Activated T-cell treated with anti-CD3 and anti-CD28 coated beads, Interleukin-2, amount 50 U/mL, for 4 hours (primary cell): ENCODE measurements at regions not wholly inside any gene's neighbourhood (a gene's known extent, or its start where the extent isn't known, plus 50 kb on each side); places are given as distances from the start of the nearest gene placed in this dataset.

Experiments used
- ATAC-seq, 2 donors: fragments of 200-7000 bp; cut with Tn5 transposase; one replicate each; pipeline ENCODE4 v1.10.0; 2021
- DNase-seq: peaks from one replicate; pipeline ENCODE4 v3.0.0-alpha.2; 2020
- H3K27me3 Mint-ChIP-seq: one replicate; pipeline ENCODE4 v1.8.0; 2021; ENCODE audit warnings: low read depth, mixed read lengths
- H3K36me3 Mint-ChIP-seq: one replicate; pipeline ENCODE4 v1.8.0; 2022; ENCODE audit warnings: mixed read lengths; ENCODE audit not compliant: insufficient read depth
- H3K4me1 Mint-ChIP-seq: one replicate; pipeline ENCODE4 v1.8.0; 2021; ENCODE audit warnings: low read depth, mixed read lengths
- H3K4me3 Mint-ChIP-seq: one replicate; pipeline ENCODE4 v1.8.0; 2021; ENCODE audit warnings: mild to moderate bottlenecking, moderate library complexity, mixed read lengths
- H3K9me3 Mint-ChIP-seq: one replicate; pipeline ENCODE4 v1.8.0; 2021; ENCODE audit warnings: mixed read lengths

GRCh38 chr10:10508211-10508610 is 509.5 kb upstream of the CELF2 start:
- Mint-ChIP-seq H3K4me3 (no peak overlapping the region), H3K4me1 (no peaks in the 10 kb centered on the region), H3K36me3 (no peaks in the 10 kb centered on the region), H3K9me3 (no peaks in the 10 kb centered on the region), H3K27me3 (peaks cover 18% of the 10 kb centered on the region)
- DNase-seq (no peak), ATAC-seq (no peak)

DNA sequence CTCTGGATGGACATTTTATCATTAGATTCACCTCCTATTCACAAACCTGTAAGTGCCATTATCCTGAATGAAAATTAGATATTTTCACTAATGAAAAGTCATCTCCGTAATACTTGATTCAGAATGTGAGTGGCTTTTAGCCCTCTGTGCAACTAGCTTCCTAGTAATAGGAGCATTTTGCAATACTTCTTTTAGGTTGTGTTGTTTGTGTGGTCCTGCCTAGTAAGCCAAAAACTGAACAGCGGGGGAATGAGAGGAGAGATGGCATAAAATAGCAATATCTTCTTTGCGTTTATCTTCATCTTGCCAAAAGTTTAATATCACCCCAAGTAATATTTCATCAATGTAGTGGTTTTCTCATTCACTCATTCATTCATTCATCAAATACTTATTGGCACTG is 507.5 kb upstream of the CELF2 start:
- no peaks in the 10 kb centered on the region for H3K4me1 Mint-ChIP-seq
- DNase-seq (no peak), ATAC-seq (no peak)
- H3K4me3 Mint-ChIP-seq: no peak overlapping the region
- H3K36me3 Mint-ChIP-seq: no peaks in the 10 kb centered on the region
- peaks cover 15% of the 10 kb centered on the region for H3K27me3 Mint-ChIP-seq
- H3K9me3 Mint-ChIP-seq: no peaks in the 10 kb centered on the region

- no peak for ATAC-seq
- Mint-ChIP-seq H3K4me1 (no peaks in the 10 kb centered on the region), H3K9me3 (no peaks in the 10 kb centered on the region), H3K36me3 (no peaks in the 10 kb centered on the region), H3K27me3 (peaks cover 6% of the 10 kb centered on the region), H3K4me3 (no peak overlapping the region)
- no peak for DNase-seq
Measured at GRCh38 chr10:10513067-10513466, 504.6 kb upstream of the CELF2 start.

DNA sequence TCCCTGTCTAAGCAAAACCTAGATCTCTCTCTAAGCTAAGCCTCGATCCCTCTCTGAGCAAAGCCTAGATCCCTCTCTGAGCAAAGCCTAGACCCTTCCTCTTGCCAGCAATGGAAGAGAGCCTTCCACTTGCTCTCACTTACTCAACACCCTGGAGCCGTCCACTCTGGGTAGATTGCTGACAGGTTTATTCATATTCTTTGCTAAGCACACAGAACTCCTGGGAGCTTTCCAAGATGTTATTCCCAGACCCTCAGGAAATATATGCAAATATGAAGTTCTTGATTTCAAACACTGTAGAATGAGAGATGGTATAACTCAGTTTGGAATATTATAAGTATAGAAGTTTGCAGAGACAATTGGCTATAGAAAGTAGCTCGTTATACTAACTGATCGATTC is 503.8 kb upstream of the CELF2 start:
- ATAC-seq (no peak), DNase-seq (no peak)
- no peak overlapping the region for H3K4me3 Mint-ChIP-seq
- H3K36me3 Mint-ChIP-seq: no peaks in the 10 kb centered on the region
- H3K27me3 Mint-ChIP-seq: peaks cover 11% of the 10 kb centered on the region
- no peaks in the 10 kb centered on the region for H3K4me1 Mint-ChIP-seq
- no peaks in the 10 kb centered on the region for H3K9me3 Mint-ChIP-seq

DNA sequence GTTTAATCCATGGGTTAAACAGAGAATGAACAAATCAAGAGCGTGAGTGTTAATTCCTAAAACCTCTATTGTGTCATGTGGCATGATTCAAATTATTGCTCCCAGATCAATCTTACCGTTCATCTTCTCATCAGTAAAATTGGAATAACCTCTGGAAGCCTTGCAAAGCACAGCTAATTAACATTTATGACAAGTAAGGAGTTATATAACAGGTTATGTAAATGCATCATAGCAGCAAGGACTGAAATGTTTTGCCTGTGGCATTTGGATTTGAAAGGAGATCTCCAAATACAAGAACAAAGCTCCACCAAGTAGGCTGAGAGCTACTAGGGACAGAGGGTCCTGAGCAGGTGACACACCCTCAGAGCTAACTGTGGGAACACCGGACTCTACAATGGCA is 502.9 kb upstream of the CELF2 start:
- Mint-ChIP-seq H3K9me3 (no peaks in the 10 kb centered on the region), H3K4me1 (no peaks in the 10 kb centered on the region), H3K36me3 (no peaks in the 10 kb centered on the region), H3K4me3 (no peak overlapping the region), H3K27me3 (peaks cover 9% of the 10 kb centered on the region)
- DNase-seq (no peak), ATAC-seq (no peak)

- H3K4me1 Mint-ChIP-seq: no peaks in the 10 kb centered on the region
- H3K9me3 Mint-ChIP-seq: no peaks in the 10 kb centered on the region
- DNase-seq (no peak), ATAC-seq (no peak)
- peaks cover 7% of the 10 kb centered on the region for H3K27me3 Mint-ChIP-seq
- H3K36me3 Mint-ChIP-seq: no peaks in the 10 kb centered on the region
- no peak overlapping the region for H3K4me3 Mint-ChIP-seq
Measured at GRCh38 chr10:10515479-10516204, 502.0 kb upstream of the CELF2 start.

GRCh38 chr10:10516346-10517130 is 501.1 kb upstream of the CELF2 start:
- no peak overlapping the region for H3K4me3 Mint-ChIP-seq

DNA sequence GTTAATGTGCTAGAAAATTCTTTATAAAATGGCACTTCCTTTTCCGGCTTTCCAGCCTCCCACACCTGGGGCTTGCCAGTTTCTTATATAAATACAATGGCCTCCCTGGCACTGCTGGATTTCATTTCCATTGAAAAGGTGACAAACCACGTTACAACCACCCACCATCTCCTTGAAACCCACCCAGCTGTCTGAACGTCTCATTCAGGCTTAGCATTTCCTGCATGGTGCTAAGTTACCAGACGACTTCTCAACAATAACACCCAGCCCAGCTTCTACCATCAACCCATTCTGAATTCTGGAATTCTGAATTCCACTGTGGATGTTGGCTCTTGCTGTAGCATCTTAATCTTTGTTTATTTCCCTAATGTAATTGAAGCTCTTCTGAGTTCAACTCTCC is 499.8 kb upstream of the CELF2 start:
- Mint-ChIP-seq H3K27me3 (peaks cover 8% of the 10 kb centered on the region), H3K9me3 (no peaks in the 10 kb centered on the region), H3K4me1 (no peaks in the 10 kb centered on the region), H3K36me3 (no peaks in the 10 kb centered on the region), H3K4me3 (no peak overlapping the region)
- ATAC-seq: no peak
- no peak for DNase-seq

More at GRCh38 chr10:10516346-10517130, 501.1 kb upstream of the CELF2 start:
- no peaks in the 10 kb centered on the region for H3K4me1 Mint-ChIP-seq
- H3K36me3 Mint-ChIP-seq: no peaks in the 10 kb centered on the region
- ATAC-seq: no peak
- no peak for DNase-seq
- H3K9me3 Mint-ChIP-seq: no peaks in the 10 kb centered on the region
- H3K27me3 Mint-ChIP-seq: peaks cover 8% of the 10 kb centered on the region

DNA sequence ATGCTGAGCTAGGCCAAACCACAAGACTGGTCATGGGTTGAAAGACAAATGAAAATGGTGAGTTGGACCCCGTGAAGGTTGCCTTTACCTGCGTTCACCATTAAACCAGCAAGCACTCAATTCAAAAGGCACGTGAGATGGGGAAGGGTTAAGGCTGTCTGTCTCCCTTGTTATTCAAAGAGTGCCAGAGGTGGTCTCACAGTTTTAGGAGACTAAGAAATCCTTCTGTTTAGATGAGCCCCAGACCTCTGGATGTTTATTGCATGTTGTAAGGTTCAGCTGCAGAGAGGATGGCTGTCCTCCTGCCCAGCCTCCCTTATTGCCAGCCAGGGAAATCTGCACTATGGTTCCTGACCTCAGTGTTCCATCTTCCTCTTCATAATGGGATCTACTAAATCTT is 498.0 kb upstream of the CELF2 start:
- no peaks in the 10 kb centered on the region for H3K9me3 Mint-ChIP-seq
- H3K36me3 Mint-ChIP-seq: no peaks in the 10 kb centered on the region
- DNase-seq (no peak), ATAC-seq (no peak)
- peaks cover 8% of the 10 kb centered on the region for H3K27me3 Mint-ChIP-seq
- H3K4me1 Mint-ChIP-seq: no peaks in the 10 kb centered on the region
- no peak overlapping the region for H3K4me3 Mint-ChIP-seq

- no peaks in the 10 kb centered on the region for H3K9me3 Mint-ChIP-seq
- H3K27me3 Mint-ChIP-seq: peaks cover 8% of the 10 kb centered on the region
- DNase-seq: no peak
- peak; percentile 84 to 90 for ATAC-seq
- H3K4me1 Mint-ChIP-seq: no peaks in the 10 kb centered on the region
- H3K4me3 Mint-ChIP-seq: no peak overlapping the region
- no peaks in the 10 kb centered on the region for H3K36me3 Mint-ChIP-seq
Measured at GRCh38 chr10:10520491-10521385, 496.9 kb upstream of the CELF2 start.

DNA sequence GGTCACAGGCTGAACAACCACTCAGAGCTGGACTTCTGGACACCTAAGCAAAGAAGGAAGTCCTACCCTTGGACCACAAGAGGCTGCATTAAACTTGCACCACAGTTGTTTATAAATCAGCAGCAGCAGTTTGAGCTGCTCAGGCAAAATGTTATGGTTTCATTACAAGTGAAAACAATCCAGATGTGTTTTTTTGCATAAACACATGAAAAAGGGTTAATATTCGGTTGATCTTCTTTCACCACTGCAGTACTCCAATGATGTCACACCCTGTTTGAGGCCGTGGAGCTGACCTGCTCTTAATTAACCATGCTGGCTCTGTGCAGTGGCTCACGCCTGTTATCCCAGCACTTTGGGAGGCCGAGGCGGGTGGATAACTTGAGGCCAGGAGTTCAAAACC is 490.8 kb upstream of the CELF2 start:
- no peak for ATAC-seq
- H3K4me3 Mint-ChIP-seq: no peak overlapping the region
- H3K9me3 Mint-ChIP-seq: no peaks in the 10 kb centered on the region
- H3K4me1 Mint-ChIP-seq: no peaks in the 10 kb centered on the region
- H3K36me3 Mint-ChIP-seq: no peaks in the 10 kb centered on the region
- DNase-seq: no peak
- H3K27me3 Mint-ChIP-seq: no peaks in the 10 kb centered on the region

GRCh38 chr10:10527861-10528562 is 489.7 kb upstream of the CELF2 start:
- no peak for ATAC-seq
- no peaks in the 10 kb centered on the region for H3K4me1 Mint-ChIP-seq
- no peak for DNase-seq
- H3K36me3 Mint-ChIP-seq: no peaks in the 10 kb centered on the region
- H3K9me3 Mint-ChIP-seq: no peaks in the 10 kb centered on the region
- no peak overlapping the region for H3K4me3 Mint-ChIP-seq
- no peaks in the 10 kb centered on the region for H3K27me3 Mint-ChIP-seq

DNA sequence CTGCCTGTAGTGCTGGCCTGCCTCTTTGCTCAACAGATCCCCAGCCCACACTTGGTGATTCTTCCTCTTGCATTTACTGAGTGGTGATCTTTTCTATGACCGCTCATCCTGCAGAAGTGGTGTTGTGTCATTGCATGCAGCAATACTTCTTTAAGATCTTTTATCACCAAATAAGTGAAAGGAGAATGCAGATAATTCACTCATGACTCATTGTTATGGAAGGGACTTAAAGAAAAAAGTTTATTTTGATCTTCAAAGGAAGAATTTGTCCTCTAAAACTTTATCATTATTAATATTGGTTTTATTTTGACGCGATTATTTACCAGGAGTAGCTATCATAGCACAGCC is 489.1 kb upstream of the CELF2 start:
- no peaks in the 10 kb centered on the region for H3K4me1 Mint-ChIP-seq
- no peak for DNase-seq
- H3K27me3 Mint-ChIP-seq: no peaks in the 10 kb centered on the region
- no peaks in the 10 kb centered on the region for H3K36me3 Mint-ChIP-seq
- no peak for ATAC-seq
- H3K4me3 Mint-ChIP-seq: no peak overlapping the region
- no peaks in the 10 kb centered on the region for H3K9me3 Mint-ChIP-seq

GRCh38 chr10:10530313-10530712 is 487.4 kb upstream of the CELF2 start:
- H3K4me1 Mint-ChIP-seq: no peaks in the 10 kb centered on the region
- no peak overlapping the region for H3K4me3 Mint-ChIP-seq
- DNase-seq (no peak), ATAC-seq (no peak)
- H3K9me3 Mint-ChIP-seq: no peaks in the 10 kb centered on the region
- no peaks in the 10 kb centered on the region for H3K36me3 Mint-ChIP-seq
- H3K27me3 Mint-ChIP-seq: peaks cover 2% of the 10 kb centered on the region
